ENCODE measurements at regions not wholly inside any gene's neighbourhood (a gene's known extent, or its start where the extent isn't known, plus 50 kb on each side); places are given as distances from the start of the nearest gene placed in this dataset.

- TF ChIP-seq GABPB1 (CRISPR knock-in tag; IDR thresholded peaks at IDR 0.05) (no peak), SP5 (CRISPR knock-in tag; IDR thresholded peaks at IDR 0.05; ENCODE audit: borderline replicate concordance, low read depth) (no peak), RARA (CRISPR knock-in tag; IDR thresholded peaks at IDR 0.05) (peak; percentile 71), ZNF383 (CRISPR knock-in tag; IDR thresholded peaks at IDR 0.05; ENCODE audit: borderline replicate concordance) (no peak), PAXIP1 (CRISPR knock-in tag; conservative IDR thresholded peaks at IDR 0.05) (peak; percentile 27; the same call in 1 of the 2 replicates), ZBTB37 (CRISPR knock-in tag; IDR thresholded peaks at IDR 0.05) (no peak)
These were observed 354.2 kb upstream of the TBL1XR1 start (continued) for GRCh38 chr3:177551431-177551836.

GRCh38 chr3:177552051-177552450, 354.8 kb upstream of the TBL1XR1 start:
- Histone ChIP-seq H3K4me1 (ENCODE audit: insufficient read depth, low read length) (peaks cover 17% of the 10 kb centered on the region), H2AFZ (ENCODE audit: low read length) (no peak overlapping the region), H3K27ac (ENCODE audit: extremely low read length, insufficient read depth, low read length) (no peak overlapping the region), H3K79me2 (ENCODE audit: insufficient read depth, low read length) (no peaks in the 10 kb centered on the region), H3K36me3 (replicated peaks in 1 of 2; ENCODE audit: control insufficient read depth in 1 of 2, insufficient read depth in 2 of 2, low read length in 2 of 2) (no peaks in the 10 kb centered on the region), H3K27me3 (ENCODE audit: control insufficient read depth in 1 of 2, insufficient read depth in 2 of 2, low read length in 2 of 2) (no peaks in the 10 kb centered on the region; a peak in 1 of 5 replicates), H3K4me3 (replicated peaks in 1 of 3; ENCODE audit: insufficient read depth in 1 of 3, low read depth in 2 of 3, low read length in 3 of 3) (no peak overlapping the region), H3K4me2 (ENCODE audit: low read depth, low read length) (no peak overlapping the region), H3K9me3 (ENCODE audit: low read length) (no peaks in the 10 kb centered on the region), H3K9ac (ENCODE audit: insufficient read depth, low read depth, low read length) (no peak overlapping the region), H4K20me1 (ENCODE audit: insufficient read depth, low read length) (no peaks in the 10 kb centered on the region)
- DNase-seq (ENCODE audit: low spot score): no peak
- ChIA-PET POLR2A (no interaction called here), CTCF (ENCODE audit: low intra/inter-chr PET ratio, low total read pairs) (no interaction called here)
- intact Hi-C loops (cut with micrococcal nuclease; ENCODE audit: unreplicated experiment) (no loop called here), in situ Hi-C loops (cut with HindIII; ENCODE audit: extremely low pct_ligation_motif_present, low pct_unique_long_range_greater_than_20kb) (no loop called here)
- no TSS peak for BruUV-seq (replicated peaks)
- TF ChIP-seq TEAD3 (CRISPR knock-in tag; optimal IDR thresholded peaks at IDR 0.05; ENCODE audit: borderline replicate concordance) (no peak), ZZZ3 (CRISPR knock-in tag; IDR thresholded peaks at IDR 0.05; ENCODE audit: borderline replicate concordance) (no peak), ATF7 (IDR thresholded peaks at IDR 0.05) (peak; percentile 42; the same call in 1 of the 2 replicates), ATF7 (CRISPR knock-in tag; IDR thresholded peaks at IDR 0.05) (no peak)
- WGBS (ENCODE audit: low lambda C conversion rate): 90% methylated on average over 1 of the region's 1 CpG
- ATAC-seq: no peak
- FAIRE-seq: no peak
